DND-41 (cell line): ENCODE measurements at regions not wholly inside any gene's neighbourhood (a gene's known extent, or its start where the extent isn't known, plus 50 kb on each side); places are given as distances from the start of the nearest gene placed in this dataset.

Experiments
- ATAC-seq: fragments of 200-7000 bp; cut with Tn5 transposase; 3 replicates; pipeline ENCODE4 v1.9.1; 2021; ENCODE audit warnings: low read depth; ENCODE audit not compliant: insufficient read depth
- DNase-seq: peaks from one replicate; pipeline ENCODE4 v3.0.0-alpha.2; 2020
- H2AFZ ChIP-seq: 2 replicates; pipeline ENCODE4 v1.6.0; 2012; ENCODE audit warnings: low read depth, low read length
- H3K27ac ChIP-seq: 2 replicates; pipeline ENCODE4 v1.5.1; 2012; ENCODE audit warnings: low read length, inconsistent platforms
- H3K27me3 ChIP-seq: fragments of 200-600 bp; sonication (generic); 2 replicates; pipeline ENCODE4 v1.6.0; 2012; ENCODE audit warnings: low read length, mild to moderate bottlenecking, inconsistent platforms; ENCODE audit not compliant: insufficient read depth, poor library complexity
- H3K36me3 ChIP-seq: 2 replicates; pipeline ENCODE4 v1.5.1; 2012; ENCODE audit warnings: low read length, inconsistent platforms; ENCODE audit not compliant: insufficient read depth
- H3K4me1 ChIP-seq: 2 replicates; pipeline ENCODE4 v1.5.1; 2012; ENCODE audit warnings: mild to moderate bottlenecking, low read length; ENCODE audit not compliant: insufficient read depth
- H3K4me2 ChIP-seq: 2 replicates; pipeline ENCODE4 v1.6.0; 2012; ENCODE audit warnings: mild to moderate bottlenecking, moderate library complexity, low read length, inconsistent platforms; ENCODE audit not compliant: insufficient read depth
- H3K4me3 ChIP-seq, 2 experiments: fragments of 200-600 bp in 1 of 2; shearing (Covaris generic) in 1 of 2; 2 replicates each; pipeline ENCODE4 v1.5.1; 2012 to 2016; ENCODE audit warnings: inconsistent platforms in 2 of 2, low read length in 2 of 2, mild to moderate bottlenecking in 2 of 2, low read depth in 1 of 2, moderate library complexity in 1 of 2
- H3K79me2 ChIP-seq: 2 replicates; pipeline ENCODE4 v1.6.0; 2012; ENCODE audit warnings: low read length, inconsistent platforms; ENCODE audit not compliant: insufficient read depth
- H3K9ac ChIP-seq: 2 replicates; pipeline ENCODE4 v1.6.0; 2012; ENCODE audit warnings: low read depth, mild to moderate bottlenecking, inconsistent platforms, low read length, moderate library complexity
- H3K9me3 ChIP-seq: 2 replicates; pipeline ENCODE4 v1.5.1; 2012; ENCODE audit warnings: low read length, moderate library complexity, mild to moderate bottlenecking, inconsistent platforms; ENCODE audit not compliant: insufficient read depth, severe bottlenecking
- H4K20me1 ChIP-seq: 2 replicates; pipeline ENCODE4 v1.6.0; 2012; ENCODE audit warnings: low read length; ENCODE audit not compliant: insufficient read depth
- EZH2 ChIP-seq: IDR thresholded peaks from 3 replicates; pipeline ENCODE4 v1.6.1; 2012; ENCODE audit warnings: borderline replicate concordance, low read depth, mild to moderate bottlenecking, moderate library complexity, low read length, inconsistent platforms; ENCODE audit not compliant: severe bottlenecking
- TF ChIP-seq, protein P1 (sequence below): IDR thresholded peaks from 2 replicates; pipeline ENCODE4 v1.5.1; 2012; ENCODE audit warnings: borderline replicate concordance, low read length, moderate library complexity, mild to moderate bottlenecking; ENCODE audit not compliant: poor library complexity, severe bottlenecking; ENCODE audit errors: extremely low read depth

DNA sequence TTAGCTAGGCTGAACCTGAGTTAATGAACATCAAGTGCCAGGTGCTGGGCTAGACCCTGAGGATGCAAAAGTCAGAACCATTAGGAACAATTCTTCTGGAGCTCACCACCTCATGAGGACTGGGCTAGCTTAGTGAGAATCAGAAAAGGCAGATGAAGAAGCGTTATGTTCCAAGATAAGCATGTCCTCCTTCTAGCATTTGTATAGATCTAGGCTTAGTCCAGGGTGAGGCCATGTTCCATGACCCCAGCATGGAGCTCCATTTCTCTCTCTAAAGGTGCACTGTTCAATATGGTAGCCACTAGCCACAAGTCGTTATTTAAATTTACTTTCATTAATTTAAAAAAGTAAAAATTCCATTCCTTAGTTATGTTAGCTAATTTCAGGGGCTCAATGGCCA lies 365.3 kb upstream of the CCL2 start:
- Histone ChIP-seq H3K4me1 (no peaks in the 10 kb centered on the region), H3K9me3 (no peaks in the 10 kb centered on the region), H3K27ac (no peak overlapping the region), H2AFZ (no peak overlapping the region), H3K36me3 (no peaks in the 10 kb centered on the region), H3K27me3 (peaks cover 8% of the 10 kb centered on the region), H3K79me2 (no peaks in the 10 kb centered on the region), H4K20me1 (no peaks in the 10 kb centered on the region), H3K4me3 (no peak overlapping the region), H3K4me2 (no peak overlapping the region), H3K9ac (no peak overlapping the region)
- DNase-seq = no peak
- ATAC-seq = no peak
- no peak for TF ChIP-seq EZH2
- TF ChIP-seq, protein P1, sequence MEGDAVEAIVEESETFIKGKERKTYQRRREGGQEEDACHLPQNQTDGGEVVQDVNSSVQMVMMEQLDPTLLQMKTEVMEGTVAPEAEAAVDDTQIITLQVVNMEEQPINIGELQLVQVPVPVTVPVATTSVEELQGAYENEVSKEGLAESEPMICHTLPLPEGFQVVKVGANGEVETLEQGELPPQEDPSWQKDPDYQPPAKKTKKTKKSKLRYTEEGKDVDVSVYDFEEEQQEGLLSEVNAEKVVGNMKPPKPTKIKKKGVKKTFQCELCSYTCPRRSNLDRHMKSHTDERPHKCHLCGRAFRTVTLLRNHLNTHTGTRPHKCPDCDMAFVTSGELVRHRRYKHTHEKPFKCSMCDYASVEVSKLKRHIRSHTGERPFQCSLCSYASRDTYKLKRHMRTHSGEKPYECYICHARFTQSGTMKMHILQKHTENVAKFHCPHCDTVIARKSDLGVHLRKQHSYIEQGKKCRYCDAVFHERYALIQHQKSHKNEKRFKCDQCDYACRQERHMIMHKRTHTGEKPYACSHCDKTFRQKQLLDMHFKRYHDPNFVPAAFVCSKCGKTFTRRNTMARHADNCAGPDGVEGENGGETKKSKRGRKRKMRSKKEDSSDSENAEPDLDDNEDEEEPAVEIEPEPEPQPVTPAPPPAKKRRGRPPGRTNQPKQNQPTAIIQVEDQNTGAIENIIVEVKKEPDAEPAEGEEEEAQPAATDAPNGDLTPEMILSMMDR = no peak

DNA sequence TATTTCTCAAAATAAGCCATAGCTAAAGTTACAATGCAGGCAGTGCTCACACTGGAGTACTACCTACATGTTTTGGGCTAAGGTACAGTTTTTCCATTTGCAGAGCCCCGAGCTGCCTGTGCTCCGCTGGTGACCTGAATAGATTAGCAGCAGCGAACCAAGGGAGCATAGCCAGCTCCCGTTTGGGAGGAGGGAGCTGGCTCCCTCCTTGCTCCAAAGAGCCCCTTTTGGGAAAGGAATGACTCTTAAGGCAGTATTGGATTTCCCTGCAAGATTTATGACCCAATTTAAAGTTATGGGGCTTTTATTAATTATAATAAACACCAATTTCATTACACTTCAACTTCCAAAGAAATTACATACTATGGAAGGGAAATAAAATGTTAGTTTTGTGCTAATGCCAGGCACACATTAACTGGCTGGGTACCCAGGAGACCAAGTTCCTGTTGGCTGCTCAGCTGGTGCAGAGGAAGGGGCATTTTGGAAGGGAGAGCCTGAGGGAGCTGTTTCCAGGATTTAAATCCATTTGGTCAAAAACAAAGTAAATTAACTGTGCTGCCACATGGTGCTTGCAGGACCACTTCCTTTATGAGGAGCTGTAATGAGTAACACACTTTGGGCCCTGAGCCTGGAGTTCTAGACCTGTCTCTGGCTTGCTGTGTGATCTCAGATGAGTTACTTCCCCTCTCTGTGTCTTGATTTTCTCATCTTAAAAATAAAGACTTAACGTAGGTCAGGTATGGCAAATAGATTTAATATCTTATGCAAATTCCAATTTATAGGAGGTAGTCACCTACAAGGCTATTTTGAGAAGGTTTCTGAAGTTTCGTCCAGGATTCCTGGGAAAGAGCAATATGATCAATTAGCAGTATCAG lies 362.1 kb upstream of the CCL2 start:
- Histone ChIP-seq H3K9ac (no peak overlapping the region), H3K79me2 (no peaks in the 10 kb centered on the region), H3K4me1 (no peaks in the 10 kb centered on the region), H3K4me3 (no peak overlapping the region), H2AFZ (no peak overlapping the region), H3K4me2 (no peak overlapping the region), H4K20me1 (no peaks in the 10 kb centered on the region), H3K36me3 (no peaks in the 10 kb centered on the region), H3K27ac (no peak overlapping the region), H3K27me3 (peaks cover 3% of the 10 kb centered on the region), H3K9me3 (no peaks in the 10 kb centered on the region)
- DNase-seq (no peak), ATAC-seq (no peak)
- TF ChIP-seq, protein P1 = no peak
- TF ChIP-seq EZH2 = no peak

DNA sequence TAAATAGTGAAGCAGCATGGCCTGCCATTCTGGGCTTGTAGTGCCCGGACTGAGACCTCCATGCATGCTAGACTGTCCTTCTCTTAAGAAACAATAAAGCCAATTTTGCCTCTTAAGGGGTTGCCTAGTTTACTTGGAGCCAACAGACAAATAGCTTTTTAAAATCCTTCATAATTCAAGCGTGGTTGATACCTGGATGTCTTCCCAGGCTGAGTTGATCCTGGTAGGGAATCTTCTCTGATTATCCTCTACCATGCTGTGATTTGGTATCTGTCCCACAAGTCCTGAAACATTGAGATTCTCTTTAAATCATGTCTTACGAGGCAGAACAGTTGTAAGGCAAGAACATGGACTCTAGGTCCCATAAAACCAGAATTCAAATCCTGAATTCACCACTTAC lies 359.6 kb upstream of the CCL2 start:
- Histone ChIP-seq H4K20me1 (no peaks in the 10 kb centered on the region), H2AFZ (no peak overlapping the region), H3K9me3 (no peaks in the 10 kb centered on the region), H3K4me1 (no peaks in the 10 kb centered on the region), H3K36me3 (no peaks in the 10 kb centered on the region), H3K79me2 (no peaks in the 10 kb centered on the region), H3K27me3 (peaks cover 7% of the 10 kb centered on the region), H3K9ac (no peak overlapping the region), H3K27ac (no peak overlapping the region), H3K4me2 (no peak overlapping the region), H3K4me3 (no peak overlapping the region)
- TF ChIP-seq, protein P1 = no peak
- TF ChIP-seq EZH2 = no peak
- no peak for ATAC-seq
- DNase-seq = no peak
